ENCODE measurements at regions not wholly inside any gene's neighbourhood (a gene's known extent, or its start where the extent isn't known, plus 50 kb on each side); places are given as distances from the start of the nearest gene placed in this dataset.

GRCh38 chr15:92224843-92225242 lies 168.8 kb upstream of the ST8SIA2 start:
- DNase-seq (ENCODE audit: low read depth in 4 of 4, low spot score in 3 of 4): no peak

GRCh38 chr15:92226020-92226612 lies 167.6 kb upstream of the ST8SIA2 start:
- DNase-seq (ENCODE audit: low read depth in 4 of 4, low spot score in 3 of 4): peak in 1 of 4 donors; percentile 3

- no peak for DNase-seq (ENCODE audit: low read depth in 4 of 4, low spot score in 3 of 4)
Measured at GRCh38 chr15:92228830-92229229, 164.9 kb upstream of the ST8SIA2 start.

GRCh38 chr15:92231461-92231860 lies 162.2 kb upstream of the ST8SIA2 start:
- DNase-seq (ENCODE audit: low read depth in 4 of 4, low spot score in 3 of 4): no peak

GRCh38 chr15:92232317-92232716 lies 161.4 kb upstream of the ST8SIA2 start:
- DNase-seq (ENCODE audit: low read depth in 4 of 4, low spot score in 3 of 4): no peak

GRCh38 chr15:92232876-92233275 lies 160.8 kb upstream of the ST8SIA2 start:
- no peak for DNase-seq (ENCODE audit: low read depth in 4 of 4, low spot score in 3 of 4)

GRCh38 chr15:92243227-92243626 lies 150.5 kb upstream of the ST8SIA2 start:
- DNase-seq (ENCODE audit: low read depth in 4 of 4, low spot score in 3 of 4): no peak

- DNase-seq (ENCODE audit: low read depth in 4 of 4, low spot score in 3 of 4): no peak
Measured at GRCh38 chr15:92244703-92245102, 149.0 kb upstream of the ST8SIA2 start.

- DNase-seq (ENCODE audit: low read depth in 4 of 4, low spot score in 3 of 4): no peak
Measured at GRCh38 chr15:92247649-92248242, 145.9 kb upstream of the ST8SIA2 start.

- DNase-seq (ENCODE audit: low read depth in 4 of 4, low spot score in 3 of 4): no peak
Measured at GRCh38 chr15:92266796-92267685, 126.6 kb upstream of the ST8SIA2 start.

- DNase-seq (ENCODE audit: low read depth in 4 of 4, low spot score in 3 of 4): no peak
Measured at GRCh38 chr15:92268900-92269299, 124.8 kb upstream of the ST8SIA2 start.

- no peak for DNase-seq (ENCODE audit: low read depth in 4 of 4, low spot score in 3 of 4)
Measured at GRCh38 chr15:92271179-92271578, 122.5 kb upstream of the ST8SIA2 start.

GRCh38 chr15:92272106-92272505 lies 121.6 kb upstream of the ST8SIA2 start:
- DNase-seq (ENCODE audit: low read depth in 4 of 4, low spot score in 3 of 4): no peak

GRCh38 chr15:92273286-92273685 lies 120.4 kb upstream of the ST8SIA2 start:
- no peak for DNase-seq (ENCODE audit: low read depth in 4 of 4, low spot score in 3 of 4)

GRCh38 chr15:92273723-92274122 lies 120.0 kb upstream of the ST8SIA2 start:
- no peak for DNase-seq (ENCODE audit: low read depth in 4 of 4, low spot score in 3 of 4)

- peak in 2 of 4 donors; percentile 7 to 9 for DNase-seq (ENCODE audit: low read depth in 4 of 4, low spot score in 3 of 4)
Measured at GRCh38 chr15:92277776-92278175, 115.9 kb upstream of the ST8SIA2 start.

- no peak for DNase-seq (ENCODE audit: low read depth in 4 of 4, low spot score in 3 of 4)
Measured at GRCh38 chr15:92283813-92284212, 109.9 kb upstream of the ST8SIA2 start.

- DNase-seq (ENCODE audit: low read depth in 4 of 4, low spot score in 3 of 4): no peak
Measured at GRCh38 chr15:92288755-92289154, 104.9 kb upstream of the ST8SIA2 start.

GRCh38 chr15:92289733-92290132 lies 103.9 kb upstream of the ST8SIA2 start:
- no peak for DNase-seq (ENCODE audit: low read depth in 4 of 4, low spot score in 3 of 4)

GRCh38 chr15:92290359-92290992 lies 103.2 kb upstream of the ST8SIA2 start:
- DNase-seq (ENCODE audit: low read depth in 4 of 4, low spot score in 3 of 4): no peak

GRCh38 chr15:92291900-92292299 lies 101.8 kb upstream of the ST8SIA2 start:
- DNase-seq (ENCODE audit: low read depth in 4 of 4, low spot score in 3 of 4): no peak

Measured in right renal pelvis (tissue), 4 donors.